Transverse colon (tissue), 4 donors: ENCODE measurements at regions not wholly inside any gene's neighbourhood (a gene's known extent, or its start where the extent isn't known, plus 50 kb on each side); places are given as distances from the start of the nearest gene placed in this dataset.

Experiments used
- DNase-seq: peaks from one replicate; pipeline ENCODE4 v3.0.0-alpha.2; 2019
- H3K27ac ChIP-seq, 4 donors: fragments of 200-600 bp; sonication (generic); 2 replicates each; pipeline ENCODE4 v1.5.1; 2016 to 2018; ENCODE audit warnings: inconsistent platforms in 4 of 4
- H3K27me3 ChIP-seq: fragments of 200-600 bp; sonication (generic); 2 replicates; pipeline ENCODE4 v1.5.1; 2017; ENCODE audit warnings: inconsistent platforms
- H3K36me3 ChIP-seq, 4 donors: fragments of 200-600 bp; sonication (generic); 2 replicates each; pipeline ENCODE4 v1.5.1; 2017 to 2019; ENCODE audit warnings: inconsistent platforms in 4 of 4
- H3K4me1 ChIP-seq, 4 donors: fragments of 200-600 bp; sonication (generic); 2 replicates each; pipeline ENCODE4 v1.5.1; 2017 to 2020; ENCODE audit warnings: inconsistent platforms in 4 of 4
- H3K4me3 ChIP-seq, 4 donors: fragments of 200-600 bp; sonication (generic); 1 replicate in 1 of 4; 2 replicates in 3 of 4; pipeline versions ENCODE4 v1.5.1 to v1.6.1; 2017 to 2019; ENCODE audit warnings: inconsistent platforms in 4 of 4
- H3K9me3 ChIP-seq, 2 donors: fragments of 200-600 bp; sonication (generic); 2 replicates each; pipeline ENCODE4 v1.5.1; 2017 to 2019; ENCODE audit warnings: inconsistent platforms in 2 of 2
- CTCF ChIP-seq, 5 experiments: fragments of 200-600 bp in 3 of 5; fragments of 450-650 bp in 2 of 5; sonication (generic) in 3 of 5; IDR thresholded peaks; 1 replicate in 2 of 5; 2 replicates in 3 of 5; pipeline ENCODE4 v1.5.1; 2016 to 2017; ENCODE audit warnings: antibody characterized with exemption in 5 of 5, inconsistent platforms in 3 of 5, mild to moderate bottlenecking in 2 of 5, moderate library complexity in 1 of 5
- EP300 ChIP-seq: sonication (generic); formaldehyde crosslinking; IDR thresholded peaks from one replicate; pipeline ENCODE4 v1.6.1; 2017; ENCODE audit warnings: antibody characterized with exemption, low read depth
- POLR2A ChIP-seq: fragments of 450-650 bp; IDR thresholded peaks from one replicate; pipeline ENCODE4 v1.6.1; 2016; ENCODE audit warnings: antibody characterized with exemption, mild to moderate bottlenecking, moderate library complexity
- POLR2AphosphoS5 ChIP-seq, 3 donors: sonication (generic); formaldehyde crosslinking; IDR thresholded peaks; one replicate each; pipeline ENCODE4 v1.6.1; 2016; ENCODE audit warnings: antibody characterized with exemption in 3 of 3
- WGBS, 2 donors: methylation state at CpG; one replicate each; pipeline ENCODE4 v1.1.5; 2018; ENCODE audit warnings: low coverage in 1 of 2; 5-methylcytosine and 5-hydroxymethylcytosine counted together
- in situ Hi-C, 4 donors: fragments of 200-750 bp; cut with MboI; loops; one replicate each; pipeline versions ENCODE4 v1.15.0 to v1.15.1; 2017; ENCODE audit warnings: low sequenced_read_pairs in 3 of 4, low pct_ligation_motif_present in 1 of 4, low pct_unique_long_range_greater_than_20kb in 1 of 4
- intact Hi-C: fragments of 100-400 bp; cut with DNase I; formaldehyde crosslinking; loops from one replicate; pipeline ENCODE4 v1.15.1; 2023; ENCODE audit warnings: low total_unique reads

GRCh38 chr1:61604261-61604660, 120.7 kb downstream of the TM2D1 start:
- WGBS, 2 donors, result 93 to 96% methylated on average over 4 of the region's 4 CpGs
- Histone ChIP-seq H3K27me3 (no peaks in the 10 kb centered on the region), H3K4me3 (no peak overlapping the region), H3K4me1 (no peaks in the 10 kb centered on the region), H3K36me3 (no peaks in the 10 kb centered on the region), H3K27ac (no peak overlapping the region), H3K9me3 (no peaks in the 10 kb centered on the region)
- in situ Hi-C loops (no loop called here), intact Hi-C loops (no loop called here)
- no peak for DNase-seq
- TF ChIP-seq EP300 (no peak), POLR2A (no peak), CTCF (IDR thresholded peaks at IDR 0.05) (no peak), POLR2AphosphoS5 (IDR thresholded peaks at IDR 0.05) (no peak)

GRCh38 chr1:61602663-61603062, 122.3 kb downstream of the TM2D1 start:
- WGBS, 2 donors, result 91 to 100% methylated on average over 2 to 3 of the region's 3 CpGs
- no peaks in the 10 kb centered on the region for H3K27me3 ChIP-seq
- H3K36me3 ChIP-seq, result no peaks in the 10 kb centered on the region
- in situ Hi-C loops (no loop called here), intact Hi-C loops (no loop called here)
- DNase-seq, result no peak
- no peak overlapping the region for H3K27ac ChIP-seq
- TF ChIP-seq POLR2A (no peak), EP300 (no peak), CTCF (IDR thresholded peaks at IDR 0.05) (no peak), POLR2AphosphoS5 (IDR thresholded peaks at IDR 0.05) (no peak)
- no peaks in the 10 kb centered on the region for H3K4me1 ChIP-seq
- no peaks in the 10 kb centered on the region for H3K9me3 ChIP-seq
- H3K4me3 ChIP-seq, result no peak overlapping the region

GRCh38 chr1:61597601-61598000, 127.3 kb downstream of the TM2D1 start:
- Histone ChIP-seq H3K36me3 (no peaks in the 10 kb centered on the region), H3K9me3 (no peaks in the 10 kb centered on the region), H3K27ac (no peak overlapping the region), H3K4me3 (no peak overlapping the region), H3K4me1 (no peaks in the 10 kb centered on the region), H3K27me3 (no peaks in the 10 kb centered on the region)
- no peak for TF ChIP-seq POLR2A
- no peak for TF ChIP-seq POLR2AphosphoS5 (IDR thresholded peaks at IDR 0.05)
- TF ChIP-seq EP300, result no peak
- no peak for TF ChIP-seq CTCF (IDR thresholded peaks at IDR 0.05)
- no peak for DNase-seq
- intact Hi-C loops, result no loop called here
- in situ Hi-C loops, result no loop called here
- WGBS, 2 donors, result 88 to 93% methylated on average over 2 of the region's 2 CpGs

GRCh38 chr1:61593331-61593730, 131.6 kb downstream of the TM2D1 start:
- in situ Hi-C loops (no loop called here), intact Hi-C loops (loop anchor here (5.0 kb wide), 1 partner anchor 379 kb away; no protein-coding TSS in a partner anchor)
- Histone ChIP-seq H3K27ac (no peak overlapping the region), H3K36me3 (no peaks in the 10 kb centered on the region), H3K4me1 (no peaks in the 10 kb centered on the region), H3K27me3 (no peaks in the 10 kb centered on the region), H3K4me3 (no peak overlapping the region), H3K9me3 (no peaks in the 10 kb centered on the region)
- DNase-seq, result no peak
- WGBS, 2 donors, result 94 to 100% methylated on average over 3 to 4 of the region's 4 CpGs
- no peak for TF ChIP-seq POLR2AphosphoS5 (IDR thresholded peaks at IDR 0.05)
- no peak for TF ChIP-seq CTCF (IDR thresholded peaks at IDR 0.05)
- TF ChIP-seq POLR2A, result no peak
- TF ChIP-seq EP300, result no peak
